PFSK-1 (cell line): ENCODE measurements at regions not wholly inside any gene's neighbourhood (a gene's known extent, or its start where the extent isn't known, plus 50 kb on each side); places are given as distances from the start of the nearest gene placed in this dataset.
A peak's percentile ranks its signal among the peaks of the same experiment; 100 is the strongest.

ENCODE experiments used
- FOXP2 ChIP-seq: optimal IDR thresholded peaks from 2 replicates; pipeline ENCODE3; 2011; ENCODE audit warnings: borderline replicate concordance, control low read depth, inconsistent platforms; ENCODE audit not compliant: insufficient read depth; ENCODE audit errors: extremely low read length, extremely low read depth
- POLR2AphosphoS5 ChIP-seq: IDR thresholded peaks from 2 replicates; pipeline ENCODE4 v1.6.1; 2012; ENCODE audit warnings: low read depth, mild to moderate bottlenecking, control low read depth, low read length, moderate library complexity
- REST ChIP-seq, 2 experiments: IDR thresholded peaks; 2 replicates each; pipeline versions ENCODE4 v1.6.1 to v1.8.0; 2011 to 2012; ENCODE audit warnings: low read depth in 2 of 2, low read length in 2 of 2, control low read depth in 1 of 2, inconsistent platforms in 1 of 2, mild to moderate bottlenecking in 1 of 2, moderate library complexity in 1 of 2; ENCODE audit not compliant: insufficient read depth in 1 of 2
- SIN3A ChIP-seq: IDR thresholded peaks from 2 replicates; pipeline ENCODE4 v1.6.1; 2012; ENCODE audit warnings: mild to moderate bottlenecking, low read length, moderate library complexity, borderline replicate concordance; ENCODE audit not compliant: insufficient read depth
- TAF1 ChIP-seq: IDR thresholded peaks from 2 replicates; pipeline ENCODE4 v1.6.1; 2012; ENCODE audit warnings: low read length, control low read depth, borderline replicate concordance; ENCODE audit not compliant: insufficient read depth

GRCh38 chr22:34696557-34696956 lies 369.4 kb upstream of the ISX start:
- TF ChIP-seq TAF1 (no peak), REST (IDR thresholded peaks at IDR 0.05; ENCODE audit: insufficient read depth in 1 of 2, low read depth in 2 of 2, low read length in 2 of 2) (peak; percentile 10 to 88; a peak in 2 of 4 replicates), POLR2AphosphoS5 (no peak), SIN3A (no peak), FOXP2 (no peak)
